ENCODE measurements at regions not wholly inside any gene's neighbourhood (a gene's known extent, or its start where the extent isn't known, plus 50 kb on each side); places are given as distances from the start of the nearest gene placed in this dataset.

DNA sequence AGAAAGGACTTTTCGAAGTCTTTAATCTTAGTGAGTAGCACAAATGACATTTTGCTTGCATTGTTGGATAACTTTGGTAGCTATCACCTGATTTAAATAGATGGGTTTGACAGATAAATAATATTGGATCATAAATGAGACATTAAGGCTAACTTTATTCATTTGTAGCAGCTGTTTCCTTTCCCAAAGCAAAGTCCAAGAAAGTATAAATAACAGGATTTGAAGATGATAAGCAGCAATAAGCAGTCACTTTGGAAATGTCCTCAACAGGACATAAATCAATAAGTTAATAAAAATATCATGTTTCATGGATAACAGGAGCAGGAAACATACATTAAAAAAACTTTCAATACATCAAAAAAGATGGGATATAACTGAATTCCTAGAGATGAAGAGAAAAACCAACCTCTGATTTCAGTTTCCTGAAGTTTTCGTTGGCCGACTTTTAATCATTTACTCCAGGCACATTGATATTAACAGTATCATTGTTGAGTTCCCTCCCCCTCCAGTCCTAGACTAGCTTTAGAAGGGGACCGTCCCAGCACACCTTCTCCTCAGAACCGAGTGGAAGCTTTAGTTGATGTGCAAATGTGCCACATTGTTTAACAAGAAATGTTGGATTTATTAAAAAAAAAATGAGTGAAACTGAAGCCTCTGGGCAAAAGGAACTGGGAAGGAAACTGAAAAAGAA lies 169.9 kb upstream of the AGA start:
- Histone ChIP-seq H3K9me3 (ENCODE audit: control insufficient read depth, insufficient read depth, low read length) (no peaks in the 10 kb centered on the region), H3K36me3 (ENCODE audit: control insufficient read depth, insufficient read depth, low read length) (no peaks in the 10 kb centered on the region), H3K27me3 (ENCODE audit: control insufficient read depth, insufficient read depth, low read length) (no peaks in the 10 kb centered on the region), H3K9ac (ENCODE audit: low read depth, low read length) (no peak overlapping the region), H3K4me3 (ENCODE audit: low read depth, low read length) (no peak overlapping the region), H3K4me1 (ENCODE audit: control insufficient read depth, insufficient read depth, low read length) (peaks cover 22% of the 10 kb centered on the region), H3K27ac (ENCODE audit: low read depth, low read length) (no peak overlapping the region)

DNA sequence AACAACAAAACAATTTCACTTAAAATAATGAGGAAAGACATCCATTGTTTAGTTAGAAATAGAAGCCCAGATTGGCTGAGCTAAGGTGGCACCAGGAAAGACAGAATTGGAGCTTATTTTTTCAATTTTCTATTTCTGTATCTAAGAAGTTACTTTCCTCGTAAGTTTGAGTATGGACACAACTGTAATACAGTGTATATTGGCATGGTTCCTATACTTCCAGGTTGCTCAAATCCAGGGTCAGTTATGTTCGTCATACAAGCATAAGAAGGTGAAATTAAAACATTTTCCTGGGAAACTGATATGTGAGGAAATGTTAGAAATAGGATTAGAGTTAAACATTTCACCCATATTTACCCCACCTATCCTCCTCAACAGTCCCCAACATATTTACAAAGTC lies 170.4 kb upstream of the AGA start:
- H3K27ac ChIP-seq (ENCODE audit: low read depth, low read length) = no peak overlapping the region
- H3K9ac ChIP-seq (ENCODE audit: low read depth, low read length) = no peak overlapping the region
- no peaks in the 10 kb centered on the region for H3K36me3 ChIP-seq (ENCODE audit: control insufficient read depth, insufficient read depth, low read length)
- peaks cover 22% of the 10 kb centered on the region for H3K4me1 ChIP-seq (ENCODE audit: control insufficient read depth, insufficient read depth, low read length)
- no peaks in the 10 kb centered on the region for H3K27me3 ChIP-seq (ENCODE audit: control insufficient read depth, insufficient read depth, low read length)
- no peaks in the 10 kb centered on the region for H3K9me3 ChIP-seq (ENCODE audit: control insufficient read depth, insufficient read depth, low read length)
- no peak overlapping the region for H3K4me3 ChIP-seq (ENCODE audit: low read depth, low read length)

DNA sequence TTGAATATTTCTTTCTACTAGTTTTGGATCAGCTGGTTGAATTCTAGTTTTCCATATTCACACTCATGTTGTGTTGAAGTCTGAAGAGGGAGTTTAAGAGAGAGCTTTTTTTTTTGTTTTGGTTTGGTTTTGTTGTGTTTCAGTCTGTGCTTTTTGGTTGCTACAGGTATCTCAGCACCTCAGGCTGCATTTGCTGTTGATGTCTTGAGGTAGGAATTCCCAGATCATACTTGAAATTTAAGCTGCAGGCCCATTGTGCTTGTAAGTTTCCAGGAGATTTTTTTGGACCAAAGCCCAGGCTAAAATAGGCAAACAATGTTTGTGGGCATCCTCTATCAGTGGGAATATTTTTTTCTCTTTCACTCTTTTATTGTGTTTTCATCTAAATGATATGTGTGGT lies 190.2 kb upstream of the AGA start:
- Histone ChIP-seq H3K9me3 (ENCODE audit: control insufficient read depth, insufficient read depth, low read length) (no peaks in the 10 kb centered on the region), H3K4me1 (ENCODE audit: control insufficient read depth, insufficient read depth, low read length) (no peaks in the 10 kb centered on the region), H3K27ac (ENCODE audit: low read depth, low read length) (no peak overlapping the region), H3K4me3 (ENCODE audit: low read depth, low read length) (no peak overlapping the region), H3K9ac (ENCODE audit: low read depth, low read length) (no peak overlapping the region), H3K27me3 (ENCODE audit: control insufficient read depth, insufficient read depth, low read length) (no peaks in the 10 kb centered on the region), H3K36me3 (ENCODE audit: control insufficient read depth, insufficient read depth, low read length) (no peaks in the 10 kb centered on the region)

DNA sequence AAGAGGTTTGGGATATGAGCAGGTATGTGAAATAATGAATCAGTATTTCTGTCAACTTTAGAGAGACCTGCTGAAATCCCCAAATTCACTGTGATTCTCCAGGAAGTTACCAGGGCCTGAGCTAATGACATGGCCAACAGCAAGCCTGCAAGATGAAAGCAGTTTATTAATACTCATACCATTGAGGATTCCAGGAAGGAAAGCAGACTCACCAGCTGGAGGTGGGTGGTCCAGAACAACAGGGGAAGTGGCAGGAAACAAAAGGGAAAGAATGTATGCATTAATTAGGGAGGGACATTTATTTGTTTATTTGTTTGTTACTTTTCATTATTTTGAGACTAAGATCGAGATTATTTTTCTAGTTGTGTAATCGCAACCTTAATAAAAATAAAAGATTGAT lies 196.6 kb upstream of the AGA start:
- H3K36me3 ChIP-seq (ENCODE audit: control insufficient read depth, insufficient read depth, low read length) = no peaks in the 10 kb centered on the region
- H3K4me3 ChIP-seq (ENCODE audit: low read depth, low read length) = no peak overlapping the region
- no peaks in the 10 kb centered on the region for H3K27me3 ChIP-seq (ENCODE audit: control insufficient read depth, insufficient read depth, low read length)
- H3K4me1 ChIP-seq (ENCODE audit: control insufficient read depth, insufficient read depth, low read length) = peaks cover 13% of the 10 kb centered on the region
- 0 out of 2 replicates have a peak overlapping the region, but pooled peaks have one; percentile 3 for H3K9ac ChIP-seq (ENCODE audit: low read depth, low read length)
- no peaks in the 10 kb centered on the region for H3K9me3 ChIP-seq (ENCODE audit: control insufficient read depth, insufficient read depth, low read length)
- H3K27ac ChIP-seq (ENCODE audit: low read depth, low read length) = no peak overlapping the region

DNA sequence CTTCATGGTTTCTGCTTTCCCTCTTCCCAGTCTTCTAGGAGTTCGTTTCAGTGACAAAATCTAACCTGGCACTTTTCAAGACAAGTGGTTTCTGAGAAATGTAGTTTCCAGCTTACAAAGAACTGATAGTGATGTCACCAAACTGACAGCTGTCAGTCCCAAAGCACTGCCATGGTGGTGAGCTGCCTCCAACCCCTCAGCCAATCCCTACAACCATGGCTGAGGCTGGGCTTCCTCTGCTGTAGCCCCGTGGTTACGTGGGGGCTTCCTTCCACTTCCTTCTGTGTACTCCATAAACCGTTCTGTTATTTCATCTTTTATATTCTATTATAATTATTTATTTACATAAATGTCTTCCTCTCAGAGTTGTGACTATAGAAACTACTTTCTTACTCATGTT lies 198.6 kb upstream of the AGA start:
- Histone ChIP-seq H3K27ac (ENCODE audit: low read depth, low read length) (no peak overlapping the region), H3K4me1 (ENCODE audit: control insufficient read depth, insufficient read depth, low read length) (peaks cover 13% of the 10 kb centered on the region), H3K36me3 (ENCODE audit: control insufficient read depth, insufficient read depth, low read length) (no peaks in the 10 kb centered on the region), H3K9ac (ENCODE audit: low read depth, low read length) (no peak overlapping the region), H3K4me3 (ENCODE audit: low read depth, low read length) (no peak overlapping the region), H3K27me3 (ENCODE audit: control insufficient read depth, insufficient read depth, low read length) (no peaks in the 10 kb centered on the region), H3K9me3 (ENCODE audit: control insufficient read depth, insufficient read depth, low read length) (no peaks in the 10 kb centered on the region)

DNA sequence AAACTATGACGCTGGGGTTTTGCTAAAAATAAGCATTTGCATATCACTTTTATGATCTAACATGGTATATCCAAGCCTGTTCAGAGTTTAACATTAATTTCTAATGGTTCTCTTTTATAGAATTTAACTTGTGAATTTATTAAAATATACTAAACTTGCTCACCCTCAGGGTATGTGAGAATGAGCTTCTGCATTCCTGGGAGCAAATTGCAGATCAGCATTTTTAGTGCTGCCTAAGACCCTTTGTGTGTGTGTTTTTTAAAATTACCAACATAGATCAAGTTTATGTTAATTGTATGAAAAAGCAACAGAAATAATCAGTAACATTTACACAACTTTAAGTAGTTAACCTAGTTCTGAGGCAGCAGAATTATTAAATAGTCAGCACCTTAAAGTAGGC lies 218.0 kb upstream of the AGA start:
- Histone ChIP-seq H3K36me3 (ENCODE audit: control insufficient read depth, insufficient read depth, low read length) (peaks cover 3% of the 10 kb centered on the region; the same call in 1 of the 2 replicates), H3K27me3 (ENCODE audit: control insufficient read depth, insufficient read depth, low read length) (no peaks in the 10 kb centered on the region), H3K9ac (ENCODE audit: low read depth, low read length) (no peak overlapping the region), H3K4me3 (ENCODE audit: low read depth, low read length) (no peak overlapping the region), H3K27ac (ENCODE audit: low read depth, low read length) (no peak overlapping the region), H3K9me3 (ENCODE audit: control insufficient read depth, insufficient read depth, low read length) (peaks cover 15% of the 10 kb centered on the region), H3K4me1 (ENCODE audit: control insufficient read depth, insufficient read depth, low read length) (no peaks in the 10 kb centered on the region)

DNA sequence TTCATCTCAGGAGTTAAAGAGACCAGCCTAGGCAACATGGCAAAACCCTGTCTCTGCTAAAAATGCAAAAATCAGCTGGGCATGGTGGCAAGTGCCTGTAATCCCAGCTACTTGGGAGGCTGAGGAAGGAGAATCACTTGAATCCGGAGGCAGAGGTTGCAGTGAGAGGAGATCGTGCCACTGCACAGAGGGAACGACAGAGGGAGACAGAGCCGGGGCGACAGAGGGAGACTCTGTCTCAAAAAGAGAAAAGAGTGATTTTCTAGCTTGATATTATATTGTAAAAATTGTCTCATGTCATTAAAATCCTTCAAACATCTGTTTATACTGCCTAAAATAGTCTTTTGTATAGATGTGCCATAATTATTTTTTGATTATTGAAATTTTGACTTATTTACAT lies 225.4 kb upstream of the AGA start:
- no peaks in the 10 kb centered on the region for H3K4me1 ChIP-seq (ENCODE audit: control insufficient read depth, insufficient read depth, low read length)
- H3K4me3 ChIP-seq (ENCODE audit: low read depth, low read length) = no peak overlapping the region
- H3K27me3 ChIP-seq (ENCODE audit: control insufficient read depth, insufficient read depth, low read length) = no peaks in the 10 kb centered on the region
- H3K27ac ChIP-seq (ENCODE audit: low read depth, low read length) = no peak overlapping the region
- H3K36me3 ChIP-seq (ENCODE audit: control insufficient read depth, insufficient read depth, low read length) = no peaks in the 10 kb centered on the region
- H3K9me3 ChIP-seq (ENCODE audit: control insufficient read depth, insufficient read depth, low read length) = peaks cover 4% of the 10 kb centered on the region
- H3K9ac ChIP-seq (ENCODE audit: low read depth, low read length) = no peak overlapping the region

DNA sequence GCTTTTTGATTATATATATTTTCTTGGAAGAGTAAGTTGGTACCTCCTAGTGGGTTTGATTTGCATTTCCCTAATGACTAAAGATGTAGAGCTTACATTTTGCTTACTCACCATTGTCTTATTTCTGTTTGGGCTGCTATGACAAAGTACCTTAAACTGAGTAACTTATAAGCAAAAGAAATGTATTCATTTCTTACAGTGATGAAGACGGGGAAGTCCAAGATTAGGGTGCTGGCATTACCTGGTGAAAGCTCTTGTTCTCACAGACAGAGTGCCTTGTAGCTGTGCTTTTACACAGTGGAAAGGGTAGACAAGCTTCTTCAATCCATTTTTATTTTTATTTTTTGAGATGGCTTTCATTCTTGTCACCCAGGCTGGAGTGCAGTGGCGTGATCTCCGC lies 229.2 kb upstream of the AGA start:
- H3K4me1 ChIP-seq (ENCODE audit: control insufficient read depth, insufficient read depth, low read length) = no peaks in the 10 kb centered on the region
- no peaks in the 10 kb centered on the region for H3K36me3 ChIP-seq (ENCODE audit: control insufficient read depth, insufficient read depth, low read length)
- H3K27ac ChIP-seq (ENCODE audit: low read depth, low read length) = no peak overlapping the region
- H3K27me3 ChIP-seq (ENCODE audit: control insufficient read depth, insufficient read depth, low read length) = no peaks in the 10 kb centered on the region
- H3K4me3 ChIP-seq (ENCODE audit: low read depth, low read length) = no peak overlapping the region
- no peaks in the 10 kb centered on the region for H3K9me3 ChIP-seq (ENCODE audit: control insufficient read depth, insufficient read depth, low read length)
- no peak overlapping the region for H3K9ac ChIP-seq (ENCODE audit: low read depth, low read length)

DNA sequence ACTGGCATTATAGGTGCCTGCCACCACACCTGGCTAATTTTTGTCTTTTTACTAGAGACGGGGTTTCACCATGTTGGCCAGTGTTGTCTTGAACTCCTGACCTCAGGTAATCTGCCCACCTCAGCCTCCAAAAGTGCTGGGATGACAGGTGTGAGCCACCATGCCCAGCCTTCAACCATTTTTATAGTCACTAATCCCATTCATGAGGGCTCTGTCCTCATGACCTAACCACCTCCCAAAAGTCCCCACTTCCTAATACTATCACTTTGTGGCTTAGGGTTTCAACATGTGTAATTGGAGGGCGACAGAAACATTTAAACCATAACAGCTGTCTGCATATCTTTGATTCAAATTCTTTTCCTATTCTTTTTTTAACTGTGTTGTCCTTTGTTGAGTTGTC lies 229.6 kb upstream of the AGA start:
- Histone ChIP-seq H3K27me3 (ENCODE audit: control insufficient read depth, insufficient read depth, low read length) (no peaks in the 10 kb centered on the region), H3K4me3 (ENCODE audit: low read depth, low read length) (no peak overlapping the region), H3K36me3 (ENCODE audit: control insufficient read depth, insufficient read depth, low read length) (no peaks in the 10 kb centered on the region), H3K9me3 (ENCODE audit: control insufficient read depth, insufficient read depth, low read length) (no peaks in the 10 kb centered on the region), H3K27ac (ENCODE audit: low read depth, low read length) (no peak overlapping the region), H3K4me1 (ENCODE audit: control insufficient read depth, insufficient read depth, low read length) (no peaks in the 10 kb centered on the region), H3K9ac (ENCODE audit: low read depth, low read length) (no peak overlapping the region)

DNA sequence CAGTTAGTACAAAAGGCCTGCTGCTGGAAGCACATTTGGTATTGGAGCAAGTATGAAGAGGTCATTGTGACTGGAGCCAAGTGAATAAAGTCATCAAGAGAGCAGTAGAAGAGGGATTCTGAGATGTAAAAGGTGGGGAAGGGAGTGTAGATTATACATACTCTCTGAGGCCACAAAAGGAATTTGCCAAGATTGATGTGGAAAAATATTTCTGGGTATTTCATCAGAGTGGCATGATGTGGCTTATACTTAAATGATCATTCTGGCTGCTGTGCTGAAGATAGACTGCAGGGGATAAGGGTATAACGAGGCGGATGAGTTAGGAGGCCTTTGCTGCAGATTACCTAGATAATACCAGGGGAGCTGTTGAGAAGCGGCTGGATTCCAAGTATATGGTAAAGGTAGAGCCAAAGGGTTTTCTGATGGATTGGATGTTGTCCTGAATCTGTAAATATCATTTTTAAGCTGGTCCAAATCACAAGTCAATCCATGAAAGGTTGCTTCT lies 231.8 kb upstream of the AGA start:
- Histone ChIP-seq H3K9ac (ENCODE audit: low read depth, low read length) (no peak overlapping the region), H3K27ac (ENCODE audit: low read depth, low read length) (no peak overlapping the region), H3K9me3 (ENCODE audit: control insufficient read depth, insufficient read depth, low read length) (no peaks in the 10 kb centered on the region)

DNA sequence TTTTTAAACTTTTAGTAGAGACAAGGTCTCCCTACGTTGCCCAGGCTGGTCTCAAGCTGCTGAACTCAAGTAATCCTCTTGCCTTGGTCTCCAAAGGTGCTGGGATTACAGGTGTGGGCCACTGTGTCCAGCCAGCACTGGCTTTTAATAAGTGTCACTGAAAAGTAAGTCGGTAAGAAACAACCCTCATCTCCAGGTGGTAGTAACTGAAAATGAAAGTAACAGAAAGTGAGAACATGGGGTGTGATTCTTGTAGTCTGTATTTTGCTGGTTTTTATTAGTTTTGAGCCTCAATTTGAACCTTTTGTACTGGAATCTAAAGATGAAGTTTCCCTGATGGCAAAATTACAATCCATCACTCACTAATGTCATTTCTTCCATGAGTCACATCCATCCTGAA lies 238.1 kb upstream of the AGA start:
- H3K9me3 ChIP-seq (ENCODE audit: control insufficient read depth, insufficient read depth, low read length) = no peaks in the 10 kb centered on the region
- H3K4me1 ChIP-seq (ENCODE audit: control insufficient read depth, insufficient read depth, low read length) = no peaks in the 10 kb centered on the region
- H3K27me3 ChIP-seq (ENCODE audit: control insufficient read depth, insufficient read depth, low read length) = no peaks in the 10 kb centered on the region
- H3K27ac ChIP-seq (ENCODE audit: low read depth, low read length) = no peak overlapping the region
- no peak overlapping the region for H3K9ac ChIP-seq (ENCODE audit: low read depth, low read length)
- H3K4me3 ChIP-seq (ENCODE audit: low read depth, low read length) = no peak overlapping the region
- H3K36me3 ChIP-seq (ENCODE audit: control insufficient read depth, insufficient read depth, low read length) = no peaks in the 10 kb centered on the region

More for the DNA sequence above, 231.8 kb upstream of the AGA start:
- Histone ChIP-seq H3K36me3 (ENCODE audit: control insufficient read depth, insufficient read depth, low read length) (no peaks in the 10 kb centered on the region), H3K27me3 (ENCODE audit: control insufficient read depth, insufficient read depth, low read length) (no peaks in the 10 kb centered on the region), H3K4me1 (ENCODE audit: control insufficient read depth, insufficient read depth, low read length) (no peaks in the 10 kb centered on the region), H3K4me3 (ENCODE audit: low read depth, low read length) (no peak overlapping the region)
